HG03378 (cell line): ENCODE measurements at regions not wholly inside any gene's neighbourhood (a gene's known extent, or its start where the extent isn't known, plus 50 kb on each side); places are given as distances from the start of the nearest gene placed in this dataset.
"Not testable (repeated sequence)": the region's sequence is repeated elsewhere in the genome, so short reads cannot be mapped to it uniquely, and the experiment has no call there.

Experiments
- ATAC-seq: cut with Tn5 transposase; IDR thresholded peaks from one replicate; pipeline ENCODE4 v1.9.1; 2021; ENCODE audit warnings: mild to moderate bottlenecking, moderate library complexity; ENCODE audit not compliant: unreplicated experiment

GRCh38 chr1:222012816-222013215 lies 270.9 kb upstream of the DUSP10 start:
- no peak for ATAC-seq

GRCh38 chr1:222010306-222010705 lies 268.4 kb upstream of the DUSP10 start:
- ATAC-seq, result no peak

- peak; percentile 60 for ATAC-seq
These were observed 267.3 kb upstream of the DUSP10 start for GRCh38 chr1:222009105-222009730.

- ATAC-seq, result no peak
These were observed 264.8 kb upstream of the DUSP10 start for GRCh38 chr1:222006715-222007114.

- ATAC-seq, result no peak
These were observed 262.9 kb upstream of the DUSP10 start for GRCh38 chr1:222004784-222005183.

- no peak for ATAC-seq
These were observed 262.1 kb upstream of the DUSP10 start for GRCh38 chr1:222004034-222004433.

GRCh38 chr1:222002503-222002902 lies 260.6 kb upstream of the DUSP10 start:
- ATAC-seq, result no peak

- no peak for ATAC-seq
These were observed 258.2 kb upstream of the DUSP10 start for GRCh38 chr1:222000131-222000530.

- no peak for ATAC-seq
These were observed 256.9 kb upstream of the DUSP10 start for GRCh38 chr1:221998781-221999180.

GRCh38 chr1:221998186-221998612 lies 256.3 kb upstream of the DUSP10 start:
- ATAC-seq, result no peak

- ATAC-seq, result not testable (repeated sequence)
These were observed 255.1 kb upstream of the DUSP10 start for GRCh38 chr1:221997012-221997411.

GRCh38 chr1:221994939-221995338 lies 253.1 kb upstream of the DUSP10 start:
- ATAC-seq, result no peak

- ATAC-seq, result peak; percentile 70
These were observed 252.4 kb upstream of the DUSP10 start for GRCh38 chr1:221994274-221994698.

GRCh38 chr1:221993444-221993948 lies 251.6 kb upstream of the DUSP10 start:
- no peak for ATAC-seq

- ATAC-seq, result peak; percentile 71
These were observed 250.5 kb upstream of the DUSP10 start for GRCh38 chr1:221992427-221992826.

- ATAC-seq, result no peak
These were observed 249.3 kb upstream of the DUSP10 start for GRCh38 chr1:221991221-221991620.

GRCh38 chr1:221989741-221990140 lies 247.9 kb upstream of the DUSP10 start:
- no peak for ATAC-seq

- no peak for ATAC-seq
These were observed 246.9 kb upstream of the DUSP10 start for GRCh38 chr1:221988829-221989228.

- ATAC-seq, result no peak
These were observed 246.1 kb upstream of the DUSP10 start for GRCh38 chr1:221987860-221988520.

GRCh38 chr1:221983444-221983843 lies 241.6 kb upstream of the DUSP10 start:
- ATAC-seq, result no peak

GRCh38 chr1:221981461-221981860 lies 239.6 kb upstream of the DUSP10 start:
- ATAC-seq, result no peak

- no peak for ATAC-seq
These were observed 237.6 kb upstream of the DUSP10 start for GRCh38 chr1:221979444-221980032.
